ENCODE measurements at regions not wholly inside any gene's neighbourhood (a gene's known extent, or its start where the extent isn't known, plus 50 kb on each side); places are given as distances from the start of the nearest gene placed in this dataset.

- Histone ChIP-seq H3K27ac (ENCODE audit: insufficient read length, low read depth, low read length) (no peak overlapping the region), H3K56ac (ENCODE audit: insufficient read length, low read depth, low read length) (no peak overlapping the region), H3K23ac (ENCODE audit: insufficient read length, low read depth, low read length) (no peak overlapping the region), H3K14ac (ENCODE audit: insufficient read depth, low read length) (no peak overlapping the region), H4K20me1 (ENCODE audit: control insufficient read depth, insufficient read depth, insufficient read length) (no peaks in the 10 kb centered on the region), H2BK12ac (ENCODE audit: insufficient read length, low read depth, low read length) (no peak overlapping the region), H2BK5ac (ENCODE audit: insufficient read length, low read length) (no peak overlapping the region), H4K91ac (ENCODE audit: insufficient read length, low read depth, low read length) (no peak overlapping the region), H3T11ph (ENCODE audit: low read length) (no peak overlapping the region), H2BK15ac (ENCODE audit: low read depth, low read length) (no peak overlapping the region), H3K18ac (ENCODE audit: insufficient read length, low read depth, low read length) (no peak overlapping the region), H2AK5ac (ENCODE audit: insufficient read length, low read length) (no peak overlapping the region), H2BK20ac (ENCODE audit: low read depth, low read length, poor library complexity, severe bottlenecking) (no peak overlapping the region), H3K9me3 (ENCODE audit: control insufficient read depth, low read depth, low read length) (no peaks in the 10 kb centered on the region), H3K23me2 (ENCODE audit: insufficient read length, low read depth, low read length, poor library complexity, severe bottlenecking) (no peaks in the 10 kb centered on the region), H3K27me3 (ENCODE audit: insufficient read depth, low read length) (no peaks in the 10 kb centered on the region), H3K4ac (ENCODE audit: low read depth, low read length) (no peak overlapping the region), H4K5ac (ENCODE audit: insufficient read length, low read depth, low read length) (no peak overlapping the region), H2AFZ (ENCODE audit: low read length) (no peak overlapping the region), H2BK120ac (ENCODE audit: low read depth, low read length, poor library complexity, severe bottlenecking) (no peak overlapping the region), H3K79me1 (ENCODE audit: insufficient read depth, low read depth, low read length, poor library complexity, severe bottlenecking) (no peaks in the 10 kb centered on the region), H3K4me1 (ENCODE audit: insufficient read depth, low read length) (no peaks in the 10 kb centered on the region), H3K79me2 (ENCODE audit: insufficient read depth, low read length) (no peaks in the 10 kb centered on the region), H3K9ac (ENCODE audit: extremely low read depth, insufficient read length, low read length) (no peak overlapping the region), H3K4me2 (ENCODE audit: insufficient read depth, insufficient read length, low read length) (no peak overlapping the region), H4K8ac (replicated peaks; ENCODE audit: insufficient read length, low read depth, low read length) (no peak overlapping the region)
- H3K27ac Mint-ChIP-seq = no peak overlapping the region
- DNase-seq = no peak
- H3K4me3 Mint-ChIP-seq = no peak overlapping the region
- peaks cover 0 to 4% of the 10 kb centered on the region in 2 experiments; a peak in 3 of 5 replicates for H3K9me3 Mint-ChIP-seq
- TF ChIP-seq CTCF (conservative IDR thresholded peaks at IDR 0.05) = no peak
- no peaks in the 10 kb centered on the region for H3K27me3 Mint-ChIP-seq (ENCODE audit: low read depth)
- no CpG with 5 or more reads among the region's 2 CpGs for WGBS (ENCODE audit: extremely low coverage, insufficient read length, low lambda C conversion rate)
- H3K4me1 Mint-ChIP-seq = no peaks in the 10 kb centered on the region
- H3K36me3 Mint-ChIP-seq (ENCODE audit: insufficient read depth in 1 of 3, low read depth in 3 of 3) = no peaks in the 10 kb centered on the region; a peak in 1 of 7 replicates
Measured at GRCh38 chr16:62462971-62463370, 426.7 kb upstream of the CDH8 start.

Measured in H9 (cell line).